Smooth muscle cell (in vitro differentiated cells): ENCODE measurements at regions not wholly inside any gene's neighbourhood (a gene's known extent, or its start where the extent isn't known, plus 50 kb on each side); places are given as distances from the start of the nearest gene placed in this dataset.

Experiments
- DNase-seq: peaks from one replicate; lab custom pipeline; 2025; ENCODE audit not compliant: unreplicated experiment; lab: John Stamatoyannopoulos, UW
- H2AFZ ChIP-seq: fragments of 200-600 bp; sonication (generic); 2 replicates; pipeline ENCODE4 v1.6.0; 2016; ENCODE audit warnings: antibody characterized with exemption, low read depth, mild to moderate bottlenecking
- H3F3A ChIP-seq: fragments of 200-600 bp; sonication (generic); 2 replicates; pipeline ENCODE4 v1.6.0; 2017; ENCODE audit warnings: antibody characterized with exemption, low read depth
- H3K27ac ChIP-seq: fragments of 200-600 bp; sonication (generic); 2 replicates; pipeline ENCODE4 v1.5.1; 2016; ENCODE audit warnings: low read depth, mild to moderate bottlenecking
- H3K27me3 ChIP-seq: fragments of 200-600 bp; sonication (generic); 2 replicates; pipeline ENCODE4 v1.6.1; 2016; ENCODE audit warnings: low read depth, mild to moderate bottlenecking
- H3K36me3 ChIP-seq: fragments of 200-600 bp; sonication (generic); 2 replicates; pipeline ENCODE4 v1.5.1; 2016; ENCODE audit warnings: low read depth
- H3K4me1 ChIP-seq: fragments of 200-600 bp; sonication (generic); 2 replicates; pipeline ENCODE4 v1.5.1; 2016; ENCODE audit warnings: low read depth
- H3K4me2 ChIP-seq: fragments of 200-600 bp; sonication (generic); 2 replicates; pipeline ENCODE4 v1.6.0; 2016; ENCODE audit warnings: mild to moderate bottlenecking
- H3K4me3 ChIP-seq: fragments of 200-600 bp; sonication (generic); 2 replicates; pipeline ENCODE4 v1.5.1; 2016; ENCODE audit warnings: mild to moderate bottlenecking
- H3K79me2 ChIP-seq: fragments of 200-600 bp; sonication (generic); 2 replicates; pipeline ENCODE4 v1.6.0; 2016; ENCODE audit warnings: low read depth, mild to moderate bottlenecking
- H3K9ac ChIP-seq: fragments of 200-600 bp; sonication (generic); 2 replicates; pipeline ENCODE4 v1.6.0; 2016; ENCODE audit warnings: low read depth
- H3K9me3 ChIP-seq: fragments of 200-600 bp; sonication (generic); replicated peaks from 2 replicates; pipeline ENCODE4 v1.5.1; 2016; ENCODE audit warnings: low read depth
- H4K20me1 ChIP-seq: fragments of 200-600 bp; sonication (generic); 2 replicates; pipeline ENCODE4 v1.6.0; 2016; ENCODE audit warnings: low read depth
- WGBS: methylation state at CpG from one replicate; pipeline ENCODE4 v1.1.7; 2016; ENCODE audit warnings: low lambda C conversion rate; 5-methylcytosine and 5-hydroxymethylcytosine counted together
- TF ChIP-seq, protein P1 (sequence below): fragments of 200-600 bp; sonication (generic); IDR thresholded peaks from 2 replicates; pipeline ENCODE4 v1.5.1; 2017; ENCODE audit warnings: borderline replicate concordance, mild to moderate bottlenecking, antibody characterized with exemption; ENCODE audit not compliant: insufficient read depth, poor library complexity, severe bottlenecking

DNA sequence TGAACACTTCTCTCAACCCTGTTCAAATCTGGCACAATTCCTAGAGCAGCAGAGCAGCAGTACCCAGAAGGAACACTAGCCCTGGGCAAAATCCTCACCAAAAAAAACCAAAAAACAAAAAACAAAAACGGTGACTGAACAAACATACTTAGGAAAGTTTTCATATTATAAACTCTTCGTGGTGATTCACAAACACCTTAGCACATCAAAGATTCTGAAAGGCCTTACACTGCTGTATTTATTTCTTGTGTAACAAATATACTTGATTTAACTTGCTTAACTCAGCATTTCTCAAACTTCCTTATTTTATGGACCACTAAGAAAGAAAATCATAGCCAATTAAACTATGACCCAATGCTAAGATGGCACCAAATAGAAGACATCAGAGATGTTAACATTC is 57.8 kb upstream of the RREB1 start:
- H4K20me1 ChIP-seq: no peaks in the 10 kb centered on the region
- H3K36me3 ChIP-seq: no peaks in the 10 kb centered on the region
- H3K9me3 ChIP-seq: no peaks in the 10 kb centered on the region
- H2AFZ ChIP-seq: no peak overlapping the region
- H3K27me3 ChIP-seq: no peaks in the 10 kb centered on the region
- TF ChIP-seq, protein P1, sequence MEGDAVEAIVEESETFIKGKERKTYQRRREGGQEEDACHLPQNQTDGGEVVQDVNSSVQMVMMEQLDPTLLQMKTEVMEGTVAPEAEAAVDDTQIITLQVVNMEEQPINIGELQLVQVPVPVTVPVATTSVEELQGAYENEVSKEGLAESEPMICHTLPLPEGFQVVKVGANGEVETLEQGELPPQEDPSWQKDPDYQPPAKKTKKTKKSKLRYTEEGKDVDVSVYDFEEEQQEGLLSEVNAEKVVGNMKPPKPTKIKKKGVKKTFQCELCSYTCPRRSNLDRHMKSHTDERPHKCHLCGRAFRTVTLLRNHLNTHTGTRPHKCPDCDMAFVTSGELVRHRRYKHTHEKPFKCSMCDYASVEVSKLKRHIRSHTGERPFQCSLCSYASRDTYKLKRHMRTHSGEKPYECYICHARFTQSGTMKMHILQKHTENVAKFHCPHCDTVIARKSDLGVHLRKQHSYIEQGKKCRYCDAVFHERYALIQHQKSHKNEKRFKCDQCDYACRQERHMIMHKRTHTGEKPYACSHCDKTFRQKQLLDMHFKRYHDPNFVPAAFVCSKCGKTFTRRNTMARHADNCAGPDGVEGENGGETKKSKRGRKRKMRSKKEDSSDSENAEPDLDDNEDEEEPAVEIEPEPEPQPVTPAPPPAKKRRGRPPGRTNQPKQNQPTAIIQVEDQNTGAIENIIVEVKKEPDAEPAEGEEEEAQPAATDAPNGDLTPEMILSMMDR: no peak
- WGBS: 82% methylated on average over 2 of the region's 2 CpGs
- H3K9ac ChIP-seq: no peak overlapping the region
- no peak overlapping the region for H3K4me2 ChIP-seq
- no peaks in the 10 kb centered on the region for H3K79me2 ChIP-seq
- H3K4me1 ChIP-seq: peaks cover 3% of the 10 kb centered on the region
- peaks cover 4% of the 10 kb centered on the region for H3F3A ChIP-seq
- no peak for DNase-seq
- peak overlapping the region; percentile 93 for H3K27ac ChIP-seq
- H3K4me3 ChIP-seq: no peak overlapping the region

- TF ChIP-seq, protein P1: no peak
- peak overlapping the region; percentile 83 for H3K9ac ChIP-seq
- peak overlapping the region; percentile 91 for H3K4me2 ChIP-seq
- peak overlapping the region; percentile 60 for H3K4me3 ChIP-seq
- H3K27ac ChIP-seq: peak overlapping the region; percentile 93
- H3F3A ChIP-seq: peaks cover 4% of the 10 kb centered on the region
- H2AFZ ChIP-seq: peak overlapping the region; percentile 56
- H3K36me3 ChIP-seq: no peaks in the 10 kb centered on the region
- no peaks in the 10 kb centered on the region for H4K20me1 ChIP-seq
- H3K79me2 ChIP-seq: no peaks in the 10 kb centered on the region
- peaks cover 3% of the 10 kb centered on the region for H3K4me1 ChIP-seq
- H3K9me3 ChIP-seq: no peaks in the 10 kb centered on the region
- no peaks in the 10 kb centered on the region for H3K27me3 ChIP-seq
- peak; percentile 50 for DNase-seq
- whole genome bisulfite sequencing: under 1% methylated on average over 58 of the region's 68 CpGs
These were observed 56.6 kb upstream of the RREB1 start for GRCh38 chr6:7050872-7051779.

GRCh38 chr6:7051780-7052442 is 55.9 kb upstream of the RREB1 start:
- H4K20me1 ChIP-seq: no peaks in the 10 kb centered on the region
- no peaks in the 10 kb centered on the region for H3K79me2 ChIP-seq
- no peaks in the 10 kb centered on the region for H3K27me3 ChIP-seq
- peaks cover 3% of the 10 kb centered on the region for H3K4me1 ChIP-seq
- peak; percentile 35 for DNase-seq
- peak overlapping the region; percentile 83 for H3K9ac ChIP-seq
- peak overlapping the region; percentile 93 for H3K27ac ChIP-seq
- H3F3A ChIP-seq: peaks cover 4% of the 10 kb centered on the region
- no peaks in the 10 kb centered on the region for H3K9me3 ChIP-seq
- peak overlapping the region; percentile 56 for H2AFZ ChIP-seq
- no peaks in the 10 kb centered on the region for H3K36me3 ChIP-seq
- TF ChIP-seq, protein P1: no peak
- H3K4me3 ChIP-seq: peak overlapping the region; percentile 60
- 0% methylated on average over 11 of the region's 59 CpGs for WGBS
- peak overlapping the region; percentile 91 for H3K4me2 ChIP-seq
